IPS-18a (cell line): ENCODE measurements at regions not wholly inside any gene's neighbourhood (a gene's known extent, or its start where the extent isn't known, plus 50 kb on each side); places are given as distances from the start of the nearest gene placed in this dataset.
"Not testable (repeated sequence)": the region's sequence is repeated elsewhere in the genome, so short reads cannot be mapped to it uniquely, and the experiment has no call there.

Experiments
- H3K27ac ChIP-seq: one replicate; pipeline ENCODE4 v1.5.1; 2013; ENCODE audit warnings: low read length
- H3K27me3 ChIP-seq: one replicate; pipeline ENCODE4 v1.6.1; 2013; ENCODE audit warnings: mild to moderate bottlenecking, low read length; ENCODE audit not compliant: control insufficient read depth, insufficient read depth
- H3K36me3 ChIP-seq: one replicate; pipeline ENCODE4 v1.6.1; 2013; ENCODE audit warnings: low read depth, low read length; ENCODE audit not compliant: control insufficient read depth
- H3K4me1 ChIP-seq: one replicate; pipeline ENCODE4 v1.6.1; 2013; ENCODE audit warnings: low read depth, low read length; ENCODE audit not compliant: control insufficient read depth
- H3K4me3 ChIP-seq: one replicate; pipeline ENCODE4 v1.5.1; 2013; ENCODE audit warnings: low read length
- H3K9ac ChIP-seq: one replicate; pipeline ENCODE4 v1.6.1; 2013; ENCODE audit warnings: mild to moderate bottlenecking, low read length, moderate library complexity
- H3K9me3 ChIP-seq: one replicate; pipeline ENCODE4 v1.6.1; 2013; ENCODE audit warnings: low read depth, low read length; ENCODE audit not compliant: control insufficient read depth

- H3K4me1 ChIP-seq, result peaks cover 8% of the 10 kb centered on the region
- no peaks in the 10 kb centered on the region for H3K9me3 ChIP-seq
- no peak overlapping the region for H3K9ac ChIP-seq
- no peaks in the 10 kb centered on the region for H3K27me3 ChIP-seq
- H3K36me3 ChIP-seq, result no peaks in the 10 kb centered on the region
- no peak overlapping the region for H3K27ac ChIP-seq
- H3K4me3 ChIP-seq, result no peak overlapping the region
These were observed 252.4 kb upstream of the C2CD4B start for GRCh38 chr15:62417439-62417838.

- H3K36me3 ChIP-seq, H3K9ac ChIP-seq, H3K9me3 ChIP-seq, H3K27ac ChIP-seq, H3K4me1 ChIP-seq, H3K27me3 ChIP-seq, H3K4me3 ChIP-seq: not testable (repeated sequence)
These were observed 253.4 kb upstream of the C2CD4B start for GRCh38 chr15:62418496-62418895.

GRCh38 chr15:62419192-62419591, 254.1 kb upstream of the C2CD4B start:
- no peaks in the 10 kb centered on the region for H3K27me3 ChIP-seq
- H3K4me3 ChIP-seq, result no peak overlapping the region
- H3K27ac ChIP-seq, result no peak overlapping the region
- H3K4me1 ChIP-seq, result peaks cover 8% of the 10 kb centered on the region
- H3K9me3 ChIP-seq, result no peaks in the 10 kb centered on the region
- no peak overlapping the region for H3K9ac ChIP-seq
- H3K36me3 ChIP-seq, result no peaks in the 10 kb centered on the region

GRCh38 chr15:62420371-62420770, 255.3 kb upstream of the C2CD4B start:
- H3K9ac ChIP-seq, H3K9me3 ChIP-seq, H3K36me3 ChIP-seq, H3K4me3 ChIP-seq, H3K27me3 ChIP-seq, H3K27ac ChIP-seq, H3K4me1 ChIP-seq: not testable (repeated sequence)

- Histone ChIP-seq H3K27ac (no peak overlapping the region), H3K4me1 (peaks cover 6% of the 10 kb centered on the region), H3K9me3 (no peaks in the 10 kb centered on the region), H3K36me3 (no peaks in the 10 kb centered on the region), H3K4me3 (no peak overlapping the region), H3K9ac (no peak overlapping the region), H3K27me3 (no peaks in the 10 kb centered on the region)
These were observed 256.2 kb upstream of the C2CD4B start for GRCh38 chr15:62421289-62421688.

GRCh38 chr15:62426387-62426956, 261.4 kb upstream of the C2CD4B start:
- H3K27ac ChIP-seq, result no peak overlapping the region
- H3K4me1 ChIP-seq, result no peaks in the 10 kb centered on the region
- no peak overlapping the region for H3K9ac ChIP-seq
- H3K4me3 ChIP-seq, result no peak overlapping the region
- H3K27me3 ChIP-seq, result no peaks in the 10 kb centered on the region
- H3K36me3 ChIP-seq, result no peaks in the 10 kb centered on the region
- no peaks in the 10 kb centered on the region for H3K9me3 ChIP-seq

- Histone ChIP-seq H3K9ac (no peak overlapping the region), H3K36me3 (no peaks in the 10 kb centered on the region), H3K4me1 (no peaks in the 10 kb centered on the region), H3K27ac (no peak overlapping the region), H3K9me3 (no peaks in the 10 kb centered on the region), H3K4me3 (no peak overlapping the region), H3K27me3 (no peaks in the 10 kb centered on the region)
These were observed 263.2 kb upstream of the C2CD4B start for GRCh38 chr15:62428259-62428658.

- Histone ChIP-seq H3K36me3 (no peaks in the 10 kb centered on the region), H3K27ac (no peak overlapping the region), H3K9ac (no peak overlapping the region), H3K4me3 (no peak overlapping the region), H3K9me3 (no peaks in the 10 kb centered on the region), H3K4me1 (no peaks in the 10 kb centered on the region), H3K27me3 (no peaks in the 10 kb centered on the region)
These were observed 263.9 kb upstream of the C2CD4B start for GRCh38 chr15:62428851-62429598.

GRCh38 chr15:62430056-62430455, 265.0 kb upstream of the C2CD4B start:
- H3K9me3 ChIP-seq, result no peaks in the 10 kb centered on the region
- no peaks in the 10 kb centered on the region for H3K4me1 ChIP-seq
- H3K36me3 ChIP-seq, result no peaks in the 10 kb centered on the region
- no peak overlapping the region for H3K27ac ChIP-seq
- H3K9ac ChIP-seq, result no peak overlapping the region
- H3K4me3 ChIP-seq, result no peak overlapping the region
- no peaks in the 10 kb centered on the region for H3K27me3 ChIP-seq

- H3K9ac ChIP-seq, result no peak overlapping the region
- no peak overlapping the region for H3K4me3 ChIP-seq
- H3K4me1 ChIP-seq, result no peaks in the 10 kb centered on the region
- H3K27me3 ChIP-seq, result no peaks in the 10 kb centered on the region
- no peaks in the 10 kb centered on the region for H3K9me3 ChIP-seq
- no peaks in the 10 kb centered on the region for H3K36me3 ChIP-seq
- H3K27ac ChIP-seq, result no peak overlapping the region
These were observed 265.5 kb upstream of the C2CD4B start for GRCh38 chr15:62430552-62430951.

- H3K9ac ChIP-seq, result no peak overlapping the region
- no peaks in the 10 kb centered on the region for H3K4me1 ChIP-seq
- no peak overlapping the region for H3K27ac ChIP-seq
These were observed 266.1 kb upstream of the C2CD4B start for GRCh38 chr15:62431008-62431797.

More at GRCh38 chr15:62431008-62431797, 266.1 kb upstream of the C2CD4B start:
- H3K9me3 ChIP-seq, result no peaks in the 10 kb centered on the region
- H3K4me3 ChIP-seq, result no peak overlapping the region
- no peaks in the 10 kb centered on the region for H3K36me3 ChIP-seq
- H3K27me3 ChIP-seq, result no peaks in the 10 kb centered on the region
